GM23248 (cell line): ENCODE measurements at regions not wholly inside any gene's neighbourhood (a gene's known extent, or its start where the extent isn't known, plus 50 kb on each side); places are given as distances from the start of the nearest gene placed in this dataset.

ENCODE experiments used
- EZH2 ChIP-seq: fragments of 200-600 bp; sonication (generic); IDR thresholded peaks from 2 replicates; pipeline ENCODE4 v1.6.1; 2018; ENCODE audit warnings: antibody characterized with exemption, mild to moderate bottlenecking; ENCODE audit not compliant: insufficient read depth, poor library complexity, severe bottlenecking
- EZH2phosphoT487 ChIP-seq: fragments of 200-600 bp; sonication (generic); IDR thresholded peaks from 2 replicates; pipeline ENCODE4 v1.6.1; 2018; ENCODE audit warnings: antibody characterized with exemption, moderate library complexity, mild to moderate bottlenecking, low read depth; ENCODE audit not compliant: insufficient read depth

DNA sequence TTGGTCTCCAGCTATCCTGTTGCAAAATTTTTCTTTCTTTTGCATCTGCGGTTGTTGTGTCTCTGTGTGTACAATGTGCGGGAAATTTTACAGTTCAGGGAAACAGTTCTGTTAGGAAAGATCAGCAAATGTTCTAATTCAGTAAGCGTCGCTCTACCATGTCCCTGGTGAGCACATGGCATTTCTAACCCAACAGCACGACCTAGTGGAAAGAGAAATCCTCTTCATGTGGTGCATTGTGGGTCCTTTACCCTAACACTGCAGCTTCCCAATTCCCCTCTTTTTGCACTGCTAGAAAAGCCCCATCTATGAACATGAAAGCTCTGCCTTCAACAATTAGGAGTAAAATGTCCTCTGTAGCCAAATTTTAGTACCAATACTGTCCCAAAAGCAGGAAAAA lies 974.2 kb upstream of the CDH9 start:
- TF ChIP-seq EZH2phosphoT487 = no peak
- TF ChIP-seq EZH2 = no peak
